ENCODE measurements at regions not wholly inside any gene's neighbourhood (a gene's known extent, or its start where the extent isn't known, plus 50 kb on each side); places are given as distances from the start of the nearest gene placed in this dataset.

GRCh38 chr22:27274770-27275449 is 526.6 kb downstream of the MN1 start:
- Histone ChIP-seq H3K4me1 (ENCODE audit: insufficient read depth, low read length) (peaks cover 7% of the 10 kb centered on the region), H3K4me2 (ENCODE audit: low read length) (no peak overlapping the region), H3K9me3 (ENCODE audit: insufficient read depth, low read depth, low read length) (peaks cover 6% of the 10 kb centered on the region), H3K4me3 (ENCODE audit: insufficient read depth, low read depth, low read length) (no peak overlapping the region), H4K20me1 (ENCODE audit: insufficient read depth, low read length) (no peaks in the 10 kb centered on the region), H3K27me3 (ENCODE audit: insufficient read depth, low read length) (peaks cover 6% of the 10 kb centered on the region), H3K79me2 (ENCODE audit: insufficient read depth, low read length) (no peaks in the 10 kb centered on the region), H3K27ac (ENCODE audit: low read depth, low read length) (no peak overlapping the region), H3K36me3 (ENCODE audit: insufficient read depth, low read length) (no peaks in the 10 kb centered on the region), H2AFZ (ENCODE audit: low read depth, low read length) (no peak overlapping the region), H3K9ac (ENCODE audit: low read length) (no peak overlapping the region)
- H3K27me3 Mint-ChIP-seq (ENCODE audit: low read depth, unreplicated experiment), result peaks cover 14% of the 10 kb centered on the region
- peaks cover 2% of the 10 kb centered on the region for H3K36me3 Mint-ChIP-seq (ENCODE audit: low read depth, unreplicated experiment)
- DNase-seq (ENCODE audit: low read depth) (peak; percentile 52), FAIRE-seq (no peak)
- H3K4me1 Mint-ChIP-seq (ENCODE audit: low read depth, unreplicated experiment), result peaks cover 11% of the 10 kb centered on the region
- TF ChIP-seq, protein P1, sequence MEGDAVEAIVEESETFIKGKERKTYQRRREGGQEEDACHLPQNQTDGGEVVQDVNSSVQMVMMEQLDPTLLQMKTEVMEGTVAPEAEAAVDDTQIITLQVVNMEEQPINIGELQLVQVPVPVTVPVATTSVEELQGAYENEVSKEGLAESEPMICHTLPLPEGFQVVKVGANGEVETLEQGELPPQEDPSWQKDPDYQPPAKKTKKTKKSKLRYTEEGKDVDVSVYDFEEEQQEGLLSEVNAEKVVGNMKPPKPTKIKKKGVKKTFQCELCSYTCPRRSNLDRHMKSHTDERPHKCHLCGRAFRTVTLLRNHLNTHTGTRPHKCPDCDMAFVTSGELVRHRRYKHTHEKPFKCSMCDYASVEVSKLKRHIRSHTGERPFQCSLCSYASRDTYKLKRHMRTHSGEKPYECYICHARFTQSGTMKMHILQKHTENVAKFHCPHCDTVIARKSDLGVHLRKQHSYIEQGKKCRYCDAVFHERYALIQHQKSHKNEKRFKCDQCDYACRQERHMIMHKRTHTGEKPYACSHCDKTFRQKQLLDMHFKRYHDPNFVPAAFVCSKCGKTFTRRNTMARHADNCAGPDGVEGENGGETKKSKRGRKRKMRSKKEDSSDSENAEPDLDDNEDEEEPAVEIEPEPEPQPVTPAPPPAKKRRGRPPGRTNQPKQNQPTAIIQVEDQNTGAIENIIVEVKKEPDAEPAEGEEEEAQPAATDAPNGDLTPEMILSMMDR (IDR thresholded peaks at IDR 0.05; ENCODE audit: insufficient read depth, low read depth, low read length), result no peak
- TF ChIP-seq EZH2 (IDR thresholded peaks at IDR 0.05; ENCODE audit: insufficient read depth, low read length), result no peak
- H3K27ac Mint-ChIP-seq (ENCODE audit: unreplicated experiment), result no peak overlapping the region
- peaks cover 14% of the 10 kb centered on the region for H3K9me3 Mint-ChIP-seq (ENCODE audit: unreplicated experiment)
- H3K4me3 Mint-ChIP-seq (ENCODE audit: unreplicated experiment), result no peak overlapping the region

GRCh38 chr22:27278946-27279345 is 522.6 kb downstream of the MN1 start:
- Histone ChIP-seq H4K20me1 (ENCODE audit: insufficient read depth, low read length) (no peaks in the 10 kb centered on the region), H3K4me1 (ENCODE audit: insufficient read depth, low read length) (no peaks in the 10 kb centered on the region), H3K27ac (ENCODE audit: low read depth, low read length) (no peak overlapping the region), H3K27me3 (ENCODE audit: insufficient read depth, low read length) (peaks cover 4% of the 10 kb centered on the region), H3K36me3 (ENCODE audit: insufficient read depth, low read length) (no peaks in the 10 kb centered on the region), H3K4me3 (ENCODE audit: insufficient read depth, low read depth, low read length) (no peak overlapping the region), H2AFZ (ENCODE audit: low read depth, low read length) (no peak overlapping the region), H3K9me3 (ENCODE audit: insufficient read depth, low read depth, low read length) (peaks cover 10% of the 10 kb centered on the region), H3K4me2 (ENCODE audit: low read length) (no peak overlapping the region), H3K9ac (ENCODE audit: low read length) (no peak overlapping the region), H3K79me2 (ENCODE audit: insufficient read depth, low read length) (no peaks in the 10 kb centered on the region)
- Mint-ChIP-seq H3K4me3 (ENCODE audit: unreplicated experiment) (no peak overlapping the region), H3K4me1 (ENCODE audit: low read depth, unreplicated experiment) (no peaks in the 10 kb centered on the region), H3K9me3 (ENCODE audit: unreplicated experiment) (peaks cover 14% of the 10 kb centered on the region), H3K27ac (ENCODE audit: unreplicated experiment) (no peak overlapping the region), H3K36me3 (ENCODE audit: low read depth, unreplicated experiment) (no peaks in the 10 kb centered on the region), H3K27me3 (ENCODE audit: low read depth, unreplicated experiment) (peaks cover 6% of the 10 kb centered on the region)
- FAIRE-seq (no peak), DNase-seq (ENCODE audit: low read depth) (no peak)
- TF ChIP-seq, protein P1 (IDR thresholded peaks at IDR 0.05; ENCODE audit: insufficient read depth, low read depth, low read length), result no peak
- no peak for TF ChIP-seq EZH2 (IDR thresholded peaks at IDR 0.05; ENCODE audit: insufficient read depth, low read length)

- Histone ChIP-seq H3K9ac (ENCODE audit: low read length) (no peak overlapping the region), H2AFZ (ENCODE audit: low read depth, low read length) (no peak overlapping the region), H3K4me1 (ENCODE audit: insufficient read depth, low read length) (no peaks in the 10 kb centered on the region), H3K79me2 (ENCODE audit: insufficient read depth, low read length) (no peaks in the 10 kb centered on the region), H3K4me2 (ENCODE audit: low read length) (no peak overlapping the region), H3K9me3 (ENCODE audit: insufficient read depth, low read depth, low read length) (peaks cover 4% of the 10 kb centered on the region), H4K20me1 (ENCODE audit: insufficient read depth, low read length) (no peaks in the 10 kb centered on the region), H3K36me3 (ENCODE audit: insufficient read depth, low read length) (no peaks in the 10 kb centered on the region), H3K4me3 (ENCODE audit: insufficient read depth, low read depth, low read length) (no peak overlapping the region), H3K27me3 (ENCODE audit: insufficient read depth, low read length) (no peaks in the 10 kb centered on the region), H3K27ac (ENCODE audit: low read depth, low read length) (no peak overlapping the region)
- DNase-seq (ENCODE audit: low read depth) (no peak), FAIRE-seq (no peak)
- no peak overlapping the region for H3K27ac Mint-ChIP-seq (ENCODE audit: unreplicated experiment)
- H3K4me3 Mint-ChIP-seq (ENCODE audit: unreplicated experiment), result no peak overlapping the region
- peaks cover 3% of the 10 kb centered on the region for H3K9me3 Mint-ChIP-seq (ENCODE audit: unreplicated experiment)
- no peak for TF ChIP-seq EZH2 (IDR thresholded peaks at IDR 0.05; ENCODE audit: insufficient read depth, low read length)
- TF ChIP-seq, protein P1 (IDR thresholded peaks at IDR 0.05; ENCODE audit: insufficient read depth, low read depth, low read length), result no peak
- peaks cover 8% of the 10 kb centered on the region for H3K27me3 Mint-ChIP-seq (ENCODE audit: low read depth, unreplicated experiment)
- no peaks in the 10 kb centered on the region for H3K36me3 Mint-ChIP-seq (ENCODE audit: low read depth, unreplicated experiment)
- no peaks in the 10 kb centered on the region for H3K4me1 Mint-ChIP-seq (ENCODE audit: low read depth, unreplicated experiment)
These were observed 518.3 kb downstream of the MN1 start for GRCh38 chr22:27283240-27283639.

Data from astrocyte (in vitro differentiated cells and primary cell).